Lower leg skin (tissue), 4 donors: ENCODE measurements at regions not wholly inside any gene's neighbourhood (a gene's known extent, or its start where the extent isn't known, plus 50 kb on each side); places are given as distances from the start of the nearest gene placed in this dataset.

Experiments used
- DNase-seq, 2 donors: peaks; one replicate each; pipeline ENCODE4 v3.0.0-alpha.2; 2019; ENCODE audit warnings: low spot score in 2 of 2
- H3K4me3 ChIP-seq: fragments of 200-600 bp; sonication (generic); 2 replicates; pipeline ENCODE4 v1.5.1; 2017; ENCODE audit warnings: mild to moderate bottlenecking, low read depth; ENCODE audit not compliant: poor library complexity, severe bottlenecking
- CTCF ChIP-seq, 3 donors: fragments of 450-650 bp; IDR thresholded peaks; one replicate each; pipeline ENCODE4 v1.5.1; 2016; ENCODE audit warnings: antibody characterized with exemption in 3 of 3, mild to moderate bottlenecking in 3 of 3, moderate library complexity in 2 of 3
- POLR2A ChIP-seq, 2 donors: fragments of 450-650 bp; IDR thresholded peaks; one replicate each; pipeline ENCODE4 v1.6.1; 2016 to 2017; ENCODE audit warnings: antibody characterized with exemption in 2 of 2, mild to moderate bottlenecking in 1 of 2, moderate library complexity in 1 of 2
- WGBS, 2 donors: methylation state at CpG; one replicate each; pipeline ENCODE4 v1.1.5; 2018; 5-methylcytosine and 5-hydroxymethylcytosine counted together
- intact Hi-C: fragments of 100-400 bp; cut with DNase I; formaldehyde crosslinking; loops from one replicate; pipeline ENCODE4 v1.15.0; 2023; ENCODE audit warnings: low total_unique reads

- no peak for TF ChIP-seq POLR2A (IDR thresholded peaks at IDR 0.05)
- DNase-seq, result no peak
- no peak overlapping the region for H3K4me3 ChIP-seq
- intact Hi-C loops, result no loop called here
Observed at GRCh38 chr4:37126051-37126450, 118.5 kb upstream of the NWD2 start.

GRCh38 chr4:37130465-37130864, 114.1 kb upstream of the NWD2 start:
- intact Hi-C loops, result no loop called here
- 30 to 44% methylated on average over 2 of the region's 2 CpGs for WGBS, 2 donors
- TF ChIP-seq CTCF (IDR thresholded peaks at IDR 0.05), result no peak
- no peak for TF ChIP-seq POLR2A (IDR thresholded peaks at IDR 0.05)
- DNase-seq, result no peak
- no peak overlapping the region for H3K4me3 ChIP-seq

- no peak for DNase-seq
- TF ChIP-seq POLR2A (IDR thresholded peaks at IDR 0.05), result no peak
- no peak for TF ChIP-seq CTCF (IDR thresholded peaks at IDR 0.05)
- H3K4me3 ChIP-seq, result no peak overlapping the region
- intact Hi-C loops, result no loop called here
Observed at GRCh38 chr4:37132351-37132974, 112.1 kb upstream of the NWD2 start.

- intact Hi-C loops, result no loop called here
- H3K4me3 ChIP-seq, result no peak overlapping the region
- TF ChIP-seq CTCF (IDR thresholded peaks at IDR 0.05) (no peak), POLR2A (IDR thresholded peaks at IDR 0.05) (no peak)
- no peak for DNase-seq
- WGBS, 2 donors, result 77 to 78% methylated on average over 1 of the region's 1 CpG
Observed at GRCh38 chr4:37132975-37133360, 111.6 kb upstream of the NWD2 start.

- WGBS, 2 donors, result 45 to 59% methylated on average over 2 of the region's 2 CpGs
- intact Hi-C loops, result no loop called here
Observed at GRCh38 chr4:37138019-37138653, 106.4 kb upstream of the NWD2 start.

GRCh38 chr4:37138789-37139188, 105.8 kb upstream of the NWD2 start:
- TF ChIP-seq POLR2A (IDR thresholded peaks at IDR 0.05) (no peak), CTCF (IDR thresholded peaks at IDR 0.05) (no peak)
- intact Hi-C loops, result no loop called here
- H3K4me3 ChIP-seq, result no peak overlapping the region
- WGBS, 2 donors, result 32 to 38% methylated on average over 2 of the region's 2 CpGs
- no peak for DNase-seq

More at GRCh38 chr4:37138019-37138653, 106.4 kb upstream of the NWD2 start:
- TF ChIP-seq CTCF (IDR thresholded peaks at IDR 0.05) (no peak), POLR2A (IDR thresholded peaks at IDR 0.05) (no peak)
- no peak for DNase-seq
- no peak overlapping the region for H3K4me3 ChIP-seq
